ENCODE measurements at regions not wholly inside any gene's neighbourhood (a gene's known extent, or its start where the extent isn't known, plus 50 kb on each side); places are given as distances from the start of the nearest gene placed in this dataset.

GRCh38 chr9:129422032-129422842 lies 198.7 kb downstream of the C9orf50 start:
- no peak for TF ChIP-seq CTCF (IDR thresholded peaks at IDR 0.05; ENCODE audit: insufficient read depth, low read length)
- no peak for TF ChIP-seq POLR2AphosphoS5 (IDR thresholded peaks at IDR 0.05; ENCODE audit: low read depth)
- TF ChIP-seq REST (IDR thresholded peaks at IDR 0.05; ENCODE audit: insufficient replicate concordance, low read depth): no peak
- TF ChIP-seq SPI1 (IDR thresholded peaks at IDR 0.05; ENCODE audit: borderline replicate concordance, low read depth): no peak

All from HL-60 (cell line).